Natural killer cell treated with Interleukin-12 subunit alpha and Interleukin-12 subunit beta and Interleukin-15 and Interleukin-18, amount 100 ng/mL, for 72 hours (primary cell): ENCODE measurements at regions not wholly inside any gene's neighbourhood (a gene's known extent, or its start where the extent isn't known, plus 50 kb on each side); places are given as distances from the start of the nearest gene placed in this dataset.
"Not testable (repeated sequence)": the region's sequence is repeated elsewhere in the genome, so short reads cannot be mapped to it uniquely, and the experiment has no call there.

Source experiments
- ATAC-seq, 2 donors: fragments of 150-1000 bp; cut with Tn5 transposase in 1 of 2; sonication (Bioruptor Pico), chemical (Tn5 transposase) in 1 of 2; 2 replicates each; pipeline ENCODE4 v1.10.0; 2021
- DNase-seq: peaks from one replicate; pipeline ENCODE4 v3.0.0; 2022; ENCODE audit warnings: low spot score
- H3K27ac Mint-ChIP-seq, 2 donors: 1 replicate in 1 of 2; 2 replicates in 1 of 2; pipeline ENCODE4 v1.8.0; 2022; ENCODE audit warnings: mixed read lengths in 2 of 2, mild to moderate bottlenecking in 1 of 2, moderate library complexity in 1 of 2
- H3K27me3 Mint-ChIP-seq, 2 donors: 1 replicate in 1 of 2; 2 replicates in 1 of 2; pipeline ENCODE4 v1.8.0; 2022; ENCODE audit warnings: mixed read lengths in 2 of 2
- H3K36me3 Mint-ChIP-seq: one replicate; pipeline ENCODE4 v1.8.0; 2022; ENCODE audit warnings: mixed read lengths
- H3K4me1 Mint-ChIP-seq, 2 donors: 1 replicate in 1 of 2; 2 replicates in 1 of 2; pipeline ENCODE4 v1.8.0; 2022; ENCODE audit warnings: low read depth in 2 of 2, mixed read lengths in 2 of 2, mild to moderate bottlenecking in 1 of 2
- H3K4me3 Mint-ChIP-seq: one replicate; pipeline ENCODE4 v1.8.0; 2022; ENCODE audit warnings: mixed read lengths
- H3K9me3 Mint-ChIP-seq: 2 replicates; pipeline ENCODE4 v1.8.0; 2022; ENCODE audit warnings: mixed read lengths

- not testable (repeated sequence) for H3K27me3 Mint-ChIP-seq, H3K4me1 Mint-ChIP-seq, ATAC-seq, H3K4me3 Mint-ChIP-seq, H3K27ac Mint-ChIP-seq, H3K36me3 Mint-ChIP-seq, H3K9me3 Mint-ChIP-seq, DNase-seq
Observed at GRCh38 chr11:49368556-49368955, 160.2 kb upstream of the FOLH1 start.

- not testable (repeated sequence) for H3K27ac Mint-ChIP-seq, H3K4me1 Mint-ChIP-seq, DNase-seq, ATAC-seq, H3K27me3 Mint-ChIP-seq, H3K9me3 Mint-ChIP-seq, H3K36me3 Mint-ChIP-seq, H3K4me3 Mint-ChIP-seq
Observed at GRCh38 chr11:49365375-49365774, 157.0 kb upstream of the FOLH1 start.

- H3K9me3 Mint-ChIP-seq, H3K36me3 Mint-ChIP-seq, DNase-seq, H3K4me1 Mint-ChIP-seq, H3K4me3 Mint-ChIP-seq, ATAC-seq, H3K27me3 Mint-ChIP-seq, H3K27ac Mint-ChIP-seq: not testable (repeated sequence)
Observed at GRCh38 chr11:49362994-49363393, 154.6 kb upstream of the FOLH1 start.

- not testable (repeated sequence) for H3K36me3 Mint-ChIP-seq, H3K4me3 Mint-ChIP-seq, H3K9me3 Mint-ChIP-seq, ATAC-seq, H3K27me3 Mint-ChIP-seq, H3K4me1 Mint-ChIP-seq, H3K27ac Mint-ChIP-seq, DNase-seq
Observed at GRCh38 chr11:49354536-49354935, 146.1 kb upstream of the FOLH1 start.

GRCh38 chr11:49352868-49353267 is 144.5 kb upstream of the FOLH1 start:
- not testable (repeated sequence) for DNase-seq, H3K4me1 Mint-ChIP-seq, H3K36me3 Mint-ChIP-seq, H3K4me3 Mint-ChIP-seq, H3K27ac Mint-ChIP-seq, ATAC-seq, H3K27me3 Mint-ChIP-seq, H3K9me3 Mint-ChIP-seq

GRCh38 chr11:49346627-49347026 is 138.2 kb upstream of the FOLH1 start:
- H3K36me3 Mint-ChIP-seq, H3K27ac Mint-ChIP-seq, H3K4me1 Mint-ChIP-seq, DNase-seq, ATAC-seq, H3K4me3 Mint-ChIP-seq, H3K27me3 Mint-ChIP-seq: not testable (repeated sequence)
- H3K9me3 Mint-ChIP-seq: peaks cover 13% of the 10 kb centered on the region

- not testable (repeated sequence) for H3K27ac Mint-ChIP-seq, H3K4me1 Mint-ChIP-seq, H3K27me3 Mint-ChIP-seq, DNase-seq, H3K4me3 Mint-ChIP-seq, H3K36me3 Mint-ChIP-seq, ATAC-seq
- peaks cover 20% of the 10 kb centered on the region for H3K9me3 Mint-ChIP-seq
Observed at GRCh38 chr11:49328485-49329186, 120.2 kb upstream of the FOLH1 start.

GRCh38 chr11:49327766-49328165 is 119.4 kb upstream of the FOLH1 start:
- not testable (repeated sequence) for H3K36me3 Mint-ChIP-seq, H3K4me1 Mint-ChIP-seq, ATAC-seq, H3K27me3 Mint-ChIP-seq, DNase-seq, H3K27ac Mint-ChIP-seq, H3K4me3 Mint-ChIP-seq
- H3K9me3 Mint-ChIP-seq: peaks cover 20% of the 10 kb centered on the region

- H3K27ac Mint-ChIP-seq, H3K27me3 Mint-ChIP-seq, DNase-seq, H3K4me3 Mint-ChIP-seq, ATAC-seq, H3K4me1 Mint-ChIP-seq, H3K36me3 Mint-ChIP-seq: not testable (repeated sequence)
- H3K9me3 Mint-ChIP-seq: peaks cover 20% of the 10 kb centered on the region
Observed at GRCh38 chr11:49326651-49327050, 118.2 kb upstream of the FOLH1 start.

GRCh38 chr11:49316180-49316579 is 107.8 kb upstream of the FOLH1 start:
- ATAC-seq: no peak
- no peak overlapping the region for H3K4me3 Mint-ChIP-seq

GRCh38 chr11:49303080-49303479 is 94.7 kb upstream of the FOLH1 start:
- Mint-ChIP-seq H3K4me1 (no peaks in the 10 kb centered on the region), H3K4me3 (no peak overlapping the region), H3K36me3 (no peaks in the 10 kb centered on the region), H3K27me3 (no peaks in the 10 kb centered on the region), H3K9me3 (peaks cover 3% of the 10 kb centered on the region), H3K27ac (no peak overlapping the region)
- no peak for DNase-seq
- ATAC-seq: no peak

More at GRCh38 chr11:49316180-49316579, 107.8 kb upstream of the FOLH1 start:
- Mint-ChIP-seq H3K4me1 (no peaks in the 10 kb centered on the region), H3K36me3 (no peaks in the 10 kb centered on the region), H3K9me3 (peaks cover 17% of the 10 kb centered on the region), H3K27me3 (no peaks in the 10 kb centered on the region), H3K27ac (no peak overlapping the region)
- DNase-seq: no peak

GRCh38 chr11:49302360-49302759 is 94.0 kb upstream of the FOLH1 start:
- no peak for DNase-seq
- Mint-ChIP-seq H3K36me3 (no peaks in the 10 kb centered on the region), H3K4me3 (no peak overlapping the region), H3K9me3 (peaks cover 8% of the 10 kb centered on the region), H3K27me3 (no peaks in the 10 kb centered on the region), H3K27ac (no peak overlapping the region), H3K4me1 (no peaks in the 10 kb centered on the region)
- ATAC-seq: no peak

GRCh38 chr11:49298017-49298416 is 89.6 kb upstream of the FOLH1 start:
- not testable (repeated sequence) for H3K4me3 Mint-ChIP-seq, ATAC-seq, H3K4me1 Mint-ChIP-seq

GRCh38 chr11:49283911-49284310 is 75.5 kb upstream of the FOLH1 start:
- not testable (repeated sequence) for H3K27ac Mint-ChIP-seq, H3K27me3 Mint-ChIP-seq, DNase-seq, ATAC-seq, H3K36me3 Mint-ChIP-seq, H3K4me3 Mint-ChIP-seq, H3K4me1 Mint-ChIP-seq
- H3K9me3 Mint-ChIP-seq: peaks cover 15% of the 10 kb centered on the region

More at GRCh38 chr11:49298017-49298416, 89.6 kb upstream of the FOLH1 start:
- not testable (repeated sequence) for H3K27me3 Mint-ChIP-seq, DNase-seq, H3K27ac Mint-ChIP-seq, H3K36me3 Mint-ChIP-seq
- H3K9me3 Mint-ChIP-seq: peaks cover 13% of the 10 kb centered on the region

GRCh38 chr11:49283282-49283681 is 74.9 kb upstream of the FOLH1 start:
- ATAC-seq, H3K27ac Mint-ChIP-seq, H3K4me3 Mint-ChIP-seq, DNase-seq, H3K4me1 Mint-ChIP-seq, H3K27me3 Mint-ChIP-seq, H3K36me3 Mint-ChIP-seq: not testable (repeated sequence)
- H3K9me3 Mint-ChIP-seq: peaks cover 16% of the 10 kb centered on the region
